Prostate gland (tissue), 2 donors: ENCODE measurements at regions not wholly inside any gene's neighbourhood (a gene's known extent, or its start where the extent isn't known, plus 50 kb on each side); places are given as distances from the start of the nearest gene placed in this dataset.

Experiments
- CTCF ChIP-seq, 4 experiments: fragments of 200-600 bp in 2 of 4; fragments of 450-650 bp in 2 of 4; sonication (generic) in 2 of 4; IDR thresholded peaks; 1 replicate in 3 of 4; 2 replicates in 1 of 4; pipeline ENCODE4 v1.5.1; 2016 to 2019; ENCODE audit warnings: antibody characterized with exemption in 4 of 4, mild to moderate bottlenecking in 2 of 4, moderate library complexity in 2 of 4
- POLR2A ChIP-seq: fragments of 450-650 bp; IDR thresholded peaks from one replicate; pipeline ENCODE4 v1.6.1; 2016; ENCODE audit warnings: antibody characterized with exemption, mild to moderate bottlenecking
- POLR2AphosphoS5 ChIP-seq: sonication (generic); formaldehyde crosslinking; IDR thresholded peaks from one replicate; pipeline ENCODE4 v1.6.1; 2017; ENCODE audit warnings: antibody characterized with exemption

GRCh38 chr14:26744903-26745302, 147.1 kb upstream of the NOVA1 start:
- no peak for TF ChIP-seq CTCF (IDR thresholded peaks at IDR 0.05)
- TF ChIP-seq POLR2A = no peak
- no peak for TF ChIP-seq POLR2AphosphoS5
